HepG2 (cell line): ENCODE measurements at regions not wholly inside any gene's neighbourhood (a gene's known extent, or its start where the extent isn't known, plus 50 kb on each side); places are given as distances from the start of the nearest gene placed in this dataset.

ENCODE experiments used
- ATAC-seq: fragments of 200-7000 bp; cut with Tn5 transposase; 3 replicates; pipeline ENCODE4 v1.9.1; 2020; ENCODE audit warnings: mild to moderate bottlenecking, moderate library complexity
- BruUV-seq: library from RNA; stranded (reverse); fragments of 400-500 nt; replicated peaks from 2 replicates; lab custom pipeline; 2021; lab: Mats Ljungman, UMichigan
- CTCF ChIA-PET: fragments of 300-600 bp; formaldehyde crosslinking; extraction: SDS; loops from one replicate; lab custom pipeline; 2021; ENCODE audit warnings: low total read pairs, inconsistent platforms, low intra/inter-chr PET ratio; lab: Yijun Ruan, JAX
- POLR2A ChIA-PET: fragments of 350-600 bp; sonication (Branson Sonifier 250); formaldehyde crosslinking; loops from one replicate; lab custom pipeline; 2020; ENCODE audit warnings: antibody characterized with exemption, inconsistent platforms; lab: Yijun Ruan, JAX
- DNase-seq: peaks from one replicate; pipeline ENCODE4 v3.0.0-alpha.2; 2015; ENCODE audit warnings: low spot score
- FAIRE-seq: peaks from 3 replicates; lab custom pipeline; 2011; peaks lifted over from hg19 to GRCh38; lab: Jason Lieb, UNC
- H2AFZ ChIP-seq: one replicate; pipeline ENCODE4 v1.6.1; 2011; ENCODE audit warnings: low read length, inconsistent platforms
- H3K27ac ChIP-seq: fragments of 300-600 bp; 3 replicates; pipeline ENCODE4 v1.8.0; 2011; ENCODE audit warnings: mixed run types, mild to moderate bottlenecking, mixed read lengths, low read length, inconsistent platforms; ENCODE audit not compliant: insufficient read depth; ENCODE audit errors: extremely low read length
- H3K27me3 ChIP-seq, 2 experiments: fragments of 200-600 bp in 1 of 2; 2 replicates in 1 of 2; 3 replicates in 1 of 2; pipeline versions ENCODE4 v1.6.0 to v1.8.0; 2011; ENCODE audit warnings: low read length in 2 of 2, mild to moderate bottlenecking in 2 of 2, moderate library complexity in 2 of 2, inconsistent platforms in 1 of 2; ENCODE audit not compliant: insufficient read depth in 2 of 2, control insufficient read depth in 1 of 2
- H3K36me3 ChIP-seq, 2 experiments: fragments of 200-600 bp in 1 of 2; replicated peaks in 1 of 2; 2 replicates in 1 of 2; 3 replicates in 1 of 2; pipeline versions ENCODE4 v1.5.1 to v1.8.0; 2011; ENCODE audit warnings: low read length in 2 of 2, inconsistent platforms in 1 of 2; ENCODE audit not compliant: insufficient read depth in 2 of 2, control insufficient read depth in 1 of 2
- H3K4me1 ChIP-seq: 2 replicates; pipeline ENCODE4 v1.5.1; 2012; ENCODE audit warnings: low read length, inconsistent platforms; ENCODE audit not compliant: insufficient read depth
- H3K4me2 ChIP-seq: 2 replicates; pipeline ENCODE4 v1.6.0; 2011; ENCODE audit warnings: low read depth, low read length, inconsistent platforms
- H3K4me3 ChIP-seq, 3 experiments: fragments of 200-600 bp in 1 of 3; sonication (generic), shearing (Covaris generic) in 1 of 3; replicated peaks in 1 of 3; 2 replicates each; pipeline ENCODE4 v1.5.1; 2011 to 2016; ENCODE audit warnings: low read length in 3 of 3, inconsistent platforms in 2 of 3, low read depth in 2 of 3, mild to moderate bottlenecking in 2 of 3, control low read depth in 1 of 3, mixed read lengths in 1 of 3; ENCODE audit not compliant: insufficient read depth in 1 of 3
- H3K79me2 ChIP-seq: one replicate; pipeline ENCODE4 v1.6.1; 2011; ENCODE audit warnings: low read length, inconsistent platforms; ENCODE audit not compliant: insufficient read depth
- H3K9ac ChIP-seq: 2 replicates; pipeline ENCODE4 v1.6.0; 2011; ENCODE audit warnings: mild to moderate bottlenecking, low read depth, low read length, inconsistent platforms; ENCODE audit not compliant: insufficient read depth
- H3K9me3 ChIP-seq: 2 replicates; pipeline ENCODE4 v1.5.1; 2012; ENCODE audit warnings: mild to moderate bottlenecking, low read length
- H4K20me1 ChIP-seq: 2 replicates; pipeline ENCODE4 v1.6.0; 2011; ENCODE audit warnings: inconsistent platforms, mild to moderate bottlenecking, low read length, moderate library complexity; ENCODE audit not compliant: insufficient read depth
- BHLHE40 ChIP-seq: IDR thresholded peaks from 2 replicates; pipeline ENCODE4 v1.6.1; 2011; ENCODE audit warnings: low read length, improper control_type of control experiment
- FOXK2 ChIP-seq: fragments of 450-650 bp; IDR thresholded peaks from 2 replicates; pipeline ENCODE4 v1.6.1; 2016
- HDAC2 ChIP-seq: sonication (generic); formaldehyde crosslinking; IDR thresholded peaks from 2 replicates; pipeline ENCODE4 v1.4.0; 2020; ENCODE audit warnings: missing genetic modification reagents
- HMGA1 ChIP-seq: sonication (generic); formaldehyde crosslinking; conservative IDR thresholded peaks from 2 replicates; pipeline ENCODE4 v1.4.0; 2020; ENCODE audit warnings: missing genetic modification reagents
- NFE2L2 ChIP-seq: fragments of 150-350 bp; IDR thresholded peaks from 2 replicates; pipeline ENCODE4 v1.6.1; 2014; ENCODE audit warnings: low read length
- RAD51 ChIP-seq: fragments of 450-650 bp; IDR thresholded peaks from 2 replicates; pipeline ENCODE4 v1.6.1; 2016; ENCODE audit warnings: borderline replicate concordance
- THYN1 ChIP-seq: sonication (generic); formaldehyde crosslinking; IDR thresholded peaks from 2 replicates; pipeline ENCODE4 v1.8.1; 2023; ENCODE audit warnings: low read depth, mild to moderate bottlenecking, moderate library complexity, missing genetic modification reagents, borderline replicate concordance
- ZHX1 ChIP-seq: sonication (generic); formaldehyde crosslinking; IDR thresholded peaks from 2 replicates; pipeline ENCODE4 v1.8.1; 2022; ENCODE audit warnings: low read depth, mild to moderate bottlenecking, missing genetic modification reagents
- ZNF33B ChIP-seq: sonication (generic); formaldehyde crosslinking; IDR thresholded peaks from 2 replicates; pipeline ENCODE4 v1.5.1; 2020; ENCODE audit warnings: mild to moderate bottlenecking, missing genetic modification reagents
- ZNF382 ChIP-seq: sonication (generic); formaldehyde crosslinking; IDR thresholded peaks from 2 replicates; pipeline ENCODE4 v1.5.0; 2020; ENCODE audit warnings: missing genetic modification reagents, mild to moderate bottlenecking, borderline replicate concordance
- ZNF644 ChIP-seq: IDR thresholded peaks from 2 replicates; pipeline ENCODE4 v1.6.1; 2016; ENCODE audit warnings: low read depth
- in situ Hi-C: cut with HindIII; loops from 2 replicates; pipeline ENCODE4 v1.10.0; 2017; ENCODE audit warnings: low pct_unique_long_range_greater_than_20kb; ENCODE audit not compliant: extremely low pct_ligation_motif_present
- intact Hi-C: fragments of 100-400 bp; cut with micrococcal nuclease; formaldehyde crosslinking; loops from one replicate; pipeline ENCODE4 v1.10.0; 2022; ENCODE audit not compliant: unreplicated experiment
- TF ChIP-seq, protein P1 (sequence below): IDR thresholded peaks from 2 replicates; pipeline ENCODE4 v1.6.1; 2016; ENCODE audit warnings: missing compliant biosample characterization, missing genetic modification reagents, borderline replicate concordance

- Histone ChIP-seq H3K4me1 (no peaks in the 10 kb centered on the region), H2AFZ (no peak overlapping the region), H3K9ac (no peak overlapping the region), H4K20me1 (no peaks in the 10 kb centered on the region), H3K4me2 (no peak overlapping the region), H3K79me2 (no peaks in the 10 kb centered on the region), H3K9me3 (peaks cover 82% of the 10 kb centered on the region), H3K27ac (no peak overlapping the region), H3K4me3 (no peak overlapping the region), H3K36me3 (no peaks in the 10 kb centered on the region), H3K27me3 (no peaks in the 10 kb centered on the region)
- no peak for ATAC-seq
- TF ChIP-seq RAD51 (no peak), HMGA1 (CRISPR knock-in tag) (no peak), FOXK2 (no peak), ZNF33B (CRISPR knock-in tag) (no peak), ZNF644 (CRISPR knock-in tag) (no peak), ZHX1 (CRISPR knock-in tag) (no peak), HDAC2 (CRISPR knock-in tag) (no peak), THYN1 (CRISPR knock-in tag) (no peak), BHLHE40 (no peak), NFE2L2 (no peak), ZNF382 (CRISPR knock-in tag) (no peak)
- TF ChIP-seq, protein P1, sequence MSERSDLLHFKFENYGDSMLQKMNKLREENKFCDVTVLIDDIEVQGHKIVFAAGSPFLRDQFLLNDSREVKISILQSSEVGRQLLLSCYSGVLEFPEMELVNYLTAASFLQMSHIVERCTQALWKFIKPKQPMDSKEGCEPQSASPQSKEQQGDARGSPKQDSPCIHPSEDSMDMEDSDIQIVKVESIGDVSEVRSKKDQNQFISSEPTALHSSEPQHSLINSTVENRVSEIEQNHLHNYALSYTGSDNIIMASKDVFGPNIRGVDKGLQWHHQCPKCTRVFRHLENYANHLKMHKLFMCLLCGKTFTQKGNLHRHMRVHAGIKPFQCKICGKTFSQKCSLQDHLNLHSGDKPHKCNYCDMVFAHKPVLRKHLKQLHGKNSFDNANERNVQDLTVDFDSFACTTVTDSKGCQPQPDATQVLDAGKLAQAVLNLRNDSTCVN (CRISPR knock-in tag) = no peak
- ChIA-PET CTCF (no interaction called here), POLR2A (no interaction called here)
- no peak for DNase-seq
- in situ Hi-C loops = no loop called here
- intact Hi-C loops = no loop called here
- BruUV-seq = no TSS peak
- FAIRE-seq = no peak
Measured at GRCh38 chr16:63175313-63175712, 1139.1 kb upstream of the CDH8 start.
